Esophagus muscularis mucosa (tissue), 4 donors: ENCODE measurements at regions not wholly inside any gene's neighbourhood (a gene's known extent, or its start where the extent isn't known, plus 50 kb on each side); places are given as distances from the start of the nearest gene placed in this dataset.

Experiments used
- DNase-seq: peaks from one replicate; pipeline ENCODE4 v3.0.0-alpha.2; 2017; ENCODE audit errors: extremely low spot score
- H3K27ac ChIP-seq, 4 donors: fragments of 200-600 bp; sonication (generic); replicated peaks in 1 of 4; 1 replicate in 3 of 4; 2 replicates in 1 of 4; pipeline ENCODE4 v1.5.1; 2016 to 2019; ENCODE audit warnings: mild to moderate bottlenecking in 1 of 4
- H3K27me3 ChIP-seq, 4 donors: fragments of 200-600 bp; sonication (generic); one replicate each; pipeline versions ENCODE4 v1.5.1 to v1.6.0; 2016 to 2019
- H3K36me3 ChIP-seq, 4 donors: fragments of 200-600 bp; sonication (generic); one replicate each; pipeline ENCODE4 v1.5.1; 2016 to 2019
- H3K4me1 ChIP-seq, 4 donors: fragments of 200-600 bp; sonication (generic); one replicate each; pipeline ENCODE4 v1.5.1; 2016 to 2019
- H3K4me3 ChIP-seq, 4 donors: fragments of 200-600 bp; sonication (generic); 1 replicate in 2 of 4; 2 replicates in 2 of 4; pipeline ENCODE4 v1.5.1; 2016 to 2019; ENCODE audit warnings: mild to moderate bottlenecking in 4 of 4, moderate library complexity in 1 of 4
- H3K9me3 ChIP-seq, 4 donors: fragments of 200-600 bp; sonication (generic); 1 replicate in 3 of 4; 2 replicates in 1 of 4; pipeline ENCODE4 v1.5.1; 2016 to 2019
- CTCF ChIP-seq, 3 experiments: fragments of 200-600 bp in 2 of 3; fragments of 450-650 bp in 1 of 3; sonication (generic) in 2 of 3; IDR thresholded peaks; one replicate each; pipeline ENCODE4 v1.5.1; 2017 to 2019; ENCODE audit warnings: antibody characterized with exemption in 3 of 3, mild to moderate bottlenecking in 2 of 3, moderate library complexity in 1 of 3
- EP300 ChIP-seq: sonication (generic); formaldehyde crosslinking; IDR thresholded peaks from one replicate; pipeline ENCODE4 v1.6.1; 2017; ENCODE audit warnings: antibody characterized with exemption
- POLR2A ChIP-seq: fragments of 450-650 bp; IDR thresholded peaks from one replicate; pipeline ENCODE4 v1.6.1; 2017; ENCODE audit warnings: antibody characterized with exemption, moderate library complexity, mild to moderate bottlenecking, low read depth
- POLR2AphosphoS5 ChIP-seq, 2 donors: sonication (generic); formaldehyde crosslinking; IDR thresholded peaks; one replicate each; pipeline ENCODE4 v1.6.1; 2017; ENCODE audit warnings: antibody characterized with exemption in 2 of 2
- WGBS: methylation state at CpG from one replicate; pipeline ENCODE4 v1.1.5; 2018; 5-methylcytosine and 5-hydroxymethylcytosine counted together
- intact Hi-C: fragments of 100-400 bp; cut with DNase I; formaldehyde crosslinking; loops from one replicate; pipeline ENCODE4 v1.15.1; 2023

- no peak for TF ChIP-seq CTCF (IDR thresholded peaks at IDR 0.05)
- TF ChIP-seq EP300: no peak
- no peak for TF ChIP-seq POLR2AphosphoS5 (IDR thresholded peaks at IDR 0.05)
- TF ChIP-seq POLR2A: no peak
- WGBS: 69% methylated on average over 5 of the region's 5 CpGs
- Histone ChIP-seq H3K27me3 (no peaks in the 10 kb centered on the region), H3K9me3 (peaks cover 0 to 33% (median 23%) of the 10 kb centered on the region in 4 donors), H3K27ac (no peak overlapping the region), H3K36me3 (no peaks in the 10 kb centered on the region), H3K4me1 (no peaks in the 10 kb centered on the region), H3K4me3 (no peak overlapping the region)
- intact Hi-C loops: no loop called here
- DNase-seq: no peak
These were observed 322.3 kb upstream of the ISL1 start for GRCh38 chr5:51060953-51061352.

GRCh38 chr5:51072937-51073336 lies 310.3 kb upstream of the ISL1 start:
- no peaks in the 10 kb centered on the region for H3K27me3 ChIP-seq
- H3K27ac ChIP-seq: no peak overlapping the region
- H3K4me3 ChIP-seq: no peak overlapping the region
- no peak for DNase-seq
- 100% methylated on average over 2 of the region's 5 CpGs for WGBS
- intact Hi-C loops: no loop called here
- H3K9me3 ChIP-seq: peaks cover 0 to 21% (median 16%) of the 10 kb centered on the region in 4 donors
- no peaks in the 10 kb centered on the region for H3K36me3 ChIP-seq
- TF ChIP-seq POLR2A (no peak), POLR2AphosphoS5 (IDR thresholded peaks at IDR 0.05) (no peak), CTCF (IDR thresholded peaks at IDR 0.05) (no peak), EP300 (no peak)
- H3K4me1 ChIP-seq: no peaks in the 10 kb centered on the region

GRCh38 chr5:51082741-51083140 lies 300.5 kb upstream of the ISL1 start:
- DNase-seq: no peak
- Histone ChIP-seq H3K36me3 (no peaks in the 10 kb centered on the region), H3K4me1 (no peaks in the 10 kb centered on the region), H3K4me3 (no peak overlapping the region), H3K27me3 (no peaks in the 10 kb centered on the region), H3K27ac (no peak overlapping the region), H3K9me3 (no peaks in the 10 kb centered on the region)
- intact Hi-C loops: no loop called here
- 53% methylated on average over 1 of the region's 1 CpG for WGBS
- no peak for TF ChIP-seq CTCF (IDR thresholded peaks at IDR 0.05)
- TF ChIP-seq POLR2A: no peak
- TF ChIP-seq EP300: no peak
- TF ChIP-seq POLR2AphosphoS5 (IDR thresholded peaks at IDR 0.05): no peak

- WGBS: 78% methylated on average over 2 of the region's 2 CpGs
- Histone ChIP-seq H3K9me3 (no peaks in the 10 kb centered on the region), H3K4me3 (no peak overlapping the region), H3K27me3 (no peaks in the 10 kb centered on the region), H3K27ac (no peak overlapping the region), H3K4me1 (no peaks in the 10 kb centered on the region), H3K36me3 (no peaks in the 10 kb centered on the region)
- TF ChIP-seq POLR2AphosphoS5 (IDR thresholded peaks at IDR 0.05): no peak
- no peak for TF ChIP-seq POLR2A
- TF ChIP-seq CTCF (IDR thresholded peaks at IDR 0.05): no peak
- TF ChIP-seq EP300: no peak
- no peak for DNase-seq
- intact Hi-C loops: no loop called here
These were observed 291.4 kb upstream of the ISL1 start for GRCh38 chr5:51091816-51092215.

- TF ChIP-seq POLR2A (no peak), EP300 (no peak), POLR2AphosphoS5 (IDR thresholded peaks at IDR 0.05) (no peak), CTCF (IDR thresholded peaks at IDR 0.05) (no peak)
- DNase-seq: no peak
- no peak overlapping the region for H3K4me3 ChIP-seq
- WGBS: 44% methylated on average over 8 of the region's 8 CpGs
- H3K9me3 ChIP-seq: no peaks in the 10 kb centered on the region
- intact Hi-C loops: no loop called here
- H3K36me3 ChIP-seq: no peaks in the 10 kb centered on the region
- no peaks in the 10 kb centered on the region for H3K27me3 ChIP-seq
- no peak overlapping the region for H3K27ac ChIP-seq
- H3K4me1 ChIP-seq: no peaks in the 10 kb centered on the region
These were observed 287.8 kb upstream of the ISL1 start for GRCh38 chr5:51095486-51095885.
